ENCODE measurements at regions not wholly inside any gene's neighbourhood (a gene's known extent, or its start where the extent isn't known, plus 50 kb on each side); places are given as distances from the start of the nearest gene placed in this dataset.

DNA sequence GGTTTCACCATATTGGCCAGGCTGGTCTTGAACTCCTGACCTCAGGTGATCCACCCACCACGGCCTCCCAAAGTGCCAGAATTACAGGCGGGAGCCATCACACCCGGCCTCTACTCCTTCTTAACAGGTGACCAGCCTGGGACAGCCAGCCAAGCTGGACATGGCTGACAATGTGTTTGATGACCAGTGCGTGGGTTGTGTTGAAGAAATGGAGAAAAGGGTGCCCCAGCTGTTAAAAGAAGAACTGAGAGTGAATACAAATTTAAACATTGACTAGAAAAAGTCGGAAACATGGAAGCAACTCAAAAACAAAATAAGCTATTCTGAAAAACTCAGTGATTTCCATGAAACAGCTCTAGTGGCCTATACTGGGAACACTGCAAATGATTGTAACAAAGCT lies 86.5 kb upstream of the CLPB start:
- TF ChIP-seq CTCF (conservative IDR thresholded peaks at IDR 0.05; ENCODE audit: low read length) (no peak), EZH2phosphoT487 (IDR thresholded peaks at IDR 0.05; ENCODE audit: borderline replicate concordance) (no peak)

Data from Loucy (cell line).